NOMO-1 treated with dmso at 0.1 percent for 144 hours (cell line): ENCODE measurements at regions not wholly inside any gene's neighbourhood (a gene's known extent, or its start where the extent isn't known, plus 50 kb on each side); places are given as distances from the start of the nearest gene placed in this dataset.

Source experiments
- DNase-seq: peaks from one replicate; lab custom pipeline; 2025; ENCODE audit not compliant: unreplicated experiment; lab: John Stamatoyannopoulos, UW

GRCh38 chr1:38301040-38301439, 254.4 kb upstream of the POU3F1 start:
- no peak for DNase-seq

DNA sequence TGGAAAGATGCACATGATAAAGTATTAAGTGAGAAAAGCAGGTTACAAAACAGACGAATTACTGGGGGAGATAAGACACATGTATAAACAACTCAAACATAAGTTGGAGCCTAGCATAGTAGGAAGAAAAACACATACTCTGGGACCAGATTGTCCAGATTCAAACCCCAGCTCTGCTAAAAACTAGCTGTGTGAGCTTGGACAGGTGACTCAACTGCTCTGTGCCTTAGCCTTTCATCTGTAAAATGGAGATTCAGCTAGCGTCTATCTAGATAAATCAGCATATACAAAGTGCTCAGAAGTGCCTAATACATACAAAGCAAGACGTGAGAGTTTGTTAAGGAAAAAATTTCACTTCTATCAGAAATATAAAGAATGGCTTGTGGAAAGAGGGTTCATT, 254.0 kb upstream of the POU3F1 start:
- no peak for DNase-seq

GRCh38 chr1:38297842-38298241, 251.2 kb upstream of the POU3F1 start:
- DNase-seq = no peak

GRCh38 chr1:38297246-38297645, 250.7 kb upstream of the POU3F1 start:
- DNase-seq = no peak

GRCh38 chr1:38296047-38296446, 249.5 kb upstream of the POU3F1 start:
- DNase-seq = no peak

GRCh38 chr1:38293567-38293966, 247.0 kb upstream of the POU3F1 start:
- DNase-seq = no peak

DNA sequence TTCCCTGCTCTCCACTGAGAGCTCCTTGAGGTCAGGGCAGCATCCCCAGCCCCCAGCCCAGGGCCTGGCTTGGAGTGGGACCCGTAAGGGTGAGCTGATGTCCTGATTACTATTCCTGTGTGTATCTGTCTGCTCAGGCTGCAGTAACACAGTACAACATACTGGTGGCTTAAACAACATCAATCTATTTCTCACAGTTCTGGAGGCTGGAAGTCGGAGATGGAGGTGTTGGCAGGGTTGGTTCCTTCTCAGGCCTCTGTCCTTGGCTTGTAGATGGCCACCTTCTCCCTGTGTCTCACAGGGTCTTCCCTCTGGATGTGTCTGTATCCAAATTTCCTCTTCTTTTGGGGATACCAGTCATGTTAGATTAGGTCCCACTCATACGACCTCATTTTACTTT, 246.4 kb upstream of the POU3F1 start:
- no peak for DNase-seq

GRCh38 chr1:38291906-38292521, 245.4 kb upstream of the POU3F1 start:
- no peak for DNase-seq

- no peak for DNase-seq
Measured at GRCh38 chr1:38291336-38291735, 244.7 kb upstream of the POU3F1 start.

- DNase-seq = no peak
Measured at GRCh38 chr1:38289034-38289433, 242.4 kb upstream of the POU3F1 start.

GRCh38 chr1:38287547-38287946, 241.0 kb upstream of the POU3F1 start:
- DNase-seq = no peak

DNA sequence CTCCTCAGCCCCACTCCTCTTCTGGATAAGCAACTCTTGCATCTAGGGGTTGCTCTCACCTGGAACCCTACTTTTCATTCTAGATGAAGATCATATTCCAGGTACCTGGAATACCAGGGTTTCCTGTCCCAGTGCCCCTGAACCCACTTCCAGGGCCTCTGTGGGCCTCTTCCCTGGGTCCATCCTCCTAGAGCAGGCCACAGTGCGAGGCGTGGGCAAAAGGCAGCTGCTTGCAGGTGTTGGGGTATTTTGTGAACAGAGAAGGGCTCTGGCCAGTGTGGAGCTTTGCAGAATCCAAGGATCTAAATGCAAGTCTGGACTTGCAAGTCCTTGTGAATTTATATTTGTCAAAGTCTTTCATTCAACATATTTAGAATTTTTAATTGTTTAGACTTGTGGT, 240.4 kb upstream of the POU3F1 start:
- no peak for DNase-seq

DNA sequence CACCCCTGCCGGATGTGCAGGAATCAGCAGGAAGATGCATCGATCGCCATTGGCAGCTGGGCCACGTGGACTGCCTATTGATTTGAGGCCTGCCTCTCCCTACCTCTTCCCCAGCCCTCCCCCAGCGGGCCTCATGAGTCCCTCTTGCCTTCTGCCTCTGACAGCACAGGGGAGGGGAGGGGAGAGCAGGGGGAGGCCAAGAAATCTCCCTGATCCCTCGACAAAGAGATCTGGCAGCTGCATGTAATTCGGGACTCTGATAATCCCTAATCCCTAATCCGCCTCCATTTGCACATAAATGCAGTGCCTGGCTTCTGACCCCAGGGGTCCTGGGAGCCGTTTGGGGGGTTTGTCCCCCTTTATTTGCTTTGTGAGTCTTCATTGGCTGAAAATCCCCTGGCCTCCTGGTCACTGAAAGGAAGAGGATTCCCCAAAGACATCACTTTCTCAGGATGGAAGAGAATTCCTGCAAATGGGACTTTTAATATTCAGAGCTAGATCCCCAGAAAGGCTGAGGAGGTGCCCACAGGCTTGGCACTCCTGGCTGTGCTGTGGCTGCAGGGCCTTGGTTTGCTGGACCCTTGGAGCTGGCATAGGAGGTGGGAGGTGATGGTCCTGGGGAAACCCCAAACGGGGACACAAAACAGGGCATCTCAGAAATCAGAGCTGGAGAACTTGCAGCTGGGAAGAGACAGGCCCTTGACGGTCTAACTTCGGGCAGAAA, 239.4 kb upstream of the POU3F1 start:
- no peak for DNase-seq

DNA sequence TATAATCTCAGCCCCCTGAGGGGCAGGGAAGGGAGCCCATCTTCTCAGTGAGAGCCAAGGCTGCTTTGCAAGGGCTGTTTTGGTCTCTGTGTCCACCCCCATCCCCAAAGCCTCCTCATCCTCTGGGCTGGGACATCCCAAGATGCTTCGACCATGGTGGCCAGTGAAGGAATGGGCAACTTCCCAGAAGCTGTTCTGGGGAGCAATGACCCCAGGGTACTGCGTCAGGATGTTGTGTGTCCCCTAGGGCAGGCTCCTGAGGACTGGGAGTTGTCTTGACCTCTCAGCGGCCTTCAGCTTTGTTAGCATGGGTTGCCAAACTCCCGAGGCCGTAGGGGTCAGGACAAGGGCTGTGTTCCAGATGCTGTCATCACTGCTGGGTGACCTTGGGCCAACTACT, 238.4 kb upstream of the POU3F1 start:
- no peak for DNase-seq

GRCh38 chr1:38283696-38284470, 237.3 kb upstream of the POU3F1 start:
- DNase-seq = no peak

DNA sequence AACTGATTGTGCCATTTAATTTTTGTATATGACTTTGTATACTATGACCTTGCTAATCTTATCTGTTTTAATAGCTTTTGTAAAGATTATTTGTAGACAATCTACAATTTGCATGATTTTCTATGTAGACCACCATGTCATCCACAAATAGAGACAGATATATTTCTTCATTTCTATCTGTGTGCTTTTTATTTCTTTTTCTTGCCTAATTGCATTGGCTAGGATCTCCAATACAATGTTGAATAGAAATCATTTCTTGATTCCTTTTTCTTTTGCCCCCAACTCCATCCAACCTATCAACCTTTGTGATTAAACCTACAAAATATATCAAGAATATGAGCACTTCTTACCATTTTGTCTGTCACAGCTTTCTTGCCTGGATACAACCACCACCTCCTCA, 232.6 kb upstream of the POU3F1 start:
- DNase-seq = no peak

DNA sequence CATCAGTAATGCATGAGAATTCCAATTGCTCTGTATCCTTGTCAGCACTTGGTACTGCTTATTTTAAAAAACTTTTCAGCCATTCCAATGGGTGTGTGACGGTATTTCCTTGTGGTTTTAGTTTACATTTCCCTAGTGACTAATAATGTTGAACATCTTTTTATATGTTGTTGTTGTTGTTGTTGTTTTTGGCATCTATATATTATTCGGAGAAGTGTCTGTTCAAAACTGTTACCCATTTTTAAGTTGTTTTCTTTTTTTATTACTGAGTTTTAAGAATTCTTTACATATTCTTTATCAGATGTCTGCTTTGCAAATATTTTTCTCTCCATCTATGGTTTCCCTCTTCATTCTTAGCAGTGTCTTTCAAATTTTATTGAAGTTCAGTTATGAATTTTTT, 231.1 kb upstream of the POU3F1 start:
- DNase-seq = no peak

DNA sequence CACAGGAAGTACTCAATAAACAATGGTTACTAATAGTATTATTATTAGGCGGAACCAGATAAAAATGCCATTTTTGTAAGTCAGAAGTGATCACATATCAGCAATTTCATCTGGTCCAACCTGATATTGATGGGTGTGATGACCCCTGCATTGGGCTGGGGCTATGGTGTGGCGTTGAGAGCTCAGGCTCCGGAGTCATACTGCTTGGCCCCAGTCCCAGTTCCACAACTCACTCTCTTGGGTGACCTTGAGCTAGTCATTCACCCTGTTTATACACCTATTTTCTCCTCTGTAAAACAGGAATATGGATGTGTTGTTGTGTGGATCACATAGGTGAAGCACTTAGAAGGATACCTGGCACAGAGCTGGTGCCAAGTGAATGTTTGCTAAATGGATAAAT, 229.4 kb upstream of the POU3F1 start:
- DNase-seq = no peak

GRCh38 chr1:38274974-38275373, 228.4 kb upstream of the POU3F1 start:
- no peak for DNase-seq

GRCh38 chr1:38273196-38273804, 226.7 kb upstream of the POU3F1 start:
- DNase-seq = no peak

- no peak for DNase-seq
Measured at GRCh38 chr1:38272515-38272914, 225.9 kb upstream of the POU3F1 start.
